DMS53 treated with DMSO at 0.1 percent for 48 hours (cell line): ENCODE measurements at regions not wholly inside any gene's neighbourhood (a gene's known extent, or its start where the extent isn't known, plus 50 kb on each side); places are given as distances from the start of the nearest gene placed in this dataset.

ENCODE experiments used
- DNase-seq: peaks from one replicate; lab custom pipeline; 2025; ENCODE audit not compliant: unreplicated experiment; lab: John Stamatoyannopoulos, UW

DNA sequence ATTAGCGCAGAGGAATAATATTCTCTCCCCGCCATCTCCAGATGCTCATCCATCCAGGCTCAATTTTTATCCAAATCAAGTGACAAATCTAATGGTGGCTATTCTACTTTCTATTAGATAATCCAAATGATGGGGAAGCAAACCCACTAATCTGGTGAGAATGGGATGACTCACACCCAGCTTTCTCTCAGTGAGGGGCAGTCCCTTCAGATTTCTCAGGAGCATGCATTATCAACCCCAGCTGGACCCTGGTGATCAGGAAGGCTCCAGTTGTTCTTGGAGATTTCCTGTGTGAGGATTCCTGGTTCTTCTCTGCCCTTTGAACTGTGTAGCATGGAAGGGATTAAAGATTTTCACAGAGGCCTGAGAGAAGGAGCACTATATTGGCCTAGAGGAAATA, 358.0 kb downstream of the WDR72 start:
- no peak for DNase-seq

DNA sequence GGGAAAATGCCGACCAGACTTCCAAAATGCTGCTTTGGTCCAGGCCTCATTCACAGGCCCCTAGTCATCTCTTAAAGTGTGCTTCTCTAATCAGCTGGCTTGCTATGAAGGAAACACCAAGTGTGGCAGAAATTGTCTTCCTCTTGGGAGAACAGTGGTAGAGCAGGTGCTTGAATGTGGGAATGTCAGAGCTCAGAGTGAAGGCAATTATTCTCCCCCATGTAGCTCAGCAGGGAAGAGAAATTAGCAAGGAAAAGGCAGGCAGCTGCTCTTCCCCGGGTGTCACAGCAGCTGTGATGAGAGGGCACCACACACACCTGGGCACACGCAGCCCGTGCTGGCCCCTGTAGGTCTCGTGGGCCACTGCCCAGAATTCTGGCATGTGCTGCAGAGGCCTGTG, 358.5 kb downstream of the WDR72 start:
- DNase-seq, result no peak

DNA sequence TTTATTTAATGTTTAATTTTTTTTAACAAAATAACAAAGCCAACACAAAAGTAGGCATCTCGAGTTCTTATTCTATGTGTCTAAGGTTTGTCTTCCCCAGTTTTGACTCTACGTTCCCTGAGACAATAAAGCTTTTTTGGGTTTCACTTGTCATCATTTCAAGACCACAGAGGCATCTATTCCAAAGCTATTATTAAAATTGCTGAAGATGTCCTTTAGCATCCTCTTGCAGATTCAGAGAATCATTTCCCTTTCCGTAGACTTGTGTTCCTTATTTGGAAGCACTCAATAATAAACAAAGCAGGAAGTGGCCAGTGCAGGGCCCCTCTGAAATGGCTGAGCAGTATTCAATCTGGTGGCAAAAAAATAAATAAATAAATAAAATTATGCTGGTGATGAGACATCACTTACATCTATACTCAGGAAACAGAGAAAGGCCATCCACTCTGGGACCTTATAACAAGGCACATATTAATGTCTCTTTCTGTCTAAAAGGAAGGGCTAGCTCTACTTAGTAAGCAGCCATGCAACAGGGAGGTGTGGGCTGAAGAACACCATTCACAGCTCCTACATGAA, 362.3 kb downstream of the WDR72 start:
- no peak for DNase-seq

DNA sequence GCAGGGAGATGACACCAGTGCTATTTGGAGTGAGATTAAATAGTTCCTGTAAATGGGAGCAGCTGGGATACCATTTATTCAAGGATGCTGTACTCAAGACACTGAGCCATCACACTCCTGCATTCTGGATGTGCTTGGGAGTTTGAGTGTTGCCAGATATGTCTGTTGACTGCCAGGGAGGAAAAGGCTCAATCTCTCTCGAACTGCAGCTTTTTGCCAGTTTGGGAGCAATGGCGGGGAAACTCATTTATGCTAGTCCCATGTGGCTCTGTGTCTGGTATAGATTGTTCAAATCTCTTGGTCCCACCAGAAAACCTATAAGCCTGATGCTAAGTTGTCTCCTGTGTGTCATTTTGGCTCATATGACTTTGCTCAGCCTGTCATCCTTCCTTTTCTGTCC, 363.6 kb downstream of the WDR72 start:
- no peak for DNase-seq

DNA sequence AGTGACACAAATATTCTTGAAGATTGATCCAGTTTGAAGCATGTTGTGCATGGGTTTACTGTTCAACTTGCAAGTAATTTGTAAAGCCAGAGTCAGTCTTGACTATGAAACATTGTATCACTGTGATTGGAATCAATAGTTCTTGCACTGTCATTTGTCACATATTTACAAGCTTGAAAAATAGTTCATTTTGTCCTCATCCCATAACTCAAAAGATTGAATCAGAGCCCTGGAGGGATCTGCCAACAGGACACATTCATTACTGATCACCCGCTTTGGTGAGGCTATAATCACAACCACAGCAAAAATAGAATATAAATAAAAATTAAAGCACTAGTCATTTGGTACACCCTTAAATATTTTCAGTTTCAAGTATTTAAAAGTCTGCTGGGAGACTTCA, 368.9 kb downstream of the WDR72 start:
- DNase-seq, result no peak

DNA sequence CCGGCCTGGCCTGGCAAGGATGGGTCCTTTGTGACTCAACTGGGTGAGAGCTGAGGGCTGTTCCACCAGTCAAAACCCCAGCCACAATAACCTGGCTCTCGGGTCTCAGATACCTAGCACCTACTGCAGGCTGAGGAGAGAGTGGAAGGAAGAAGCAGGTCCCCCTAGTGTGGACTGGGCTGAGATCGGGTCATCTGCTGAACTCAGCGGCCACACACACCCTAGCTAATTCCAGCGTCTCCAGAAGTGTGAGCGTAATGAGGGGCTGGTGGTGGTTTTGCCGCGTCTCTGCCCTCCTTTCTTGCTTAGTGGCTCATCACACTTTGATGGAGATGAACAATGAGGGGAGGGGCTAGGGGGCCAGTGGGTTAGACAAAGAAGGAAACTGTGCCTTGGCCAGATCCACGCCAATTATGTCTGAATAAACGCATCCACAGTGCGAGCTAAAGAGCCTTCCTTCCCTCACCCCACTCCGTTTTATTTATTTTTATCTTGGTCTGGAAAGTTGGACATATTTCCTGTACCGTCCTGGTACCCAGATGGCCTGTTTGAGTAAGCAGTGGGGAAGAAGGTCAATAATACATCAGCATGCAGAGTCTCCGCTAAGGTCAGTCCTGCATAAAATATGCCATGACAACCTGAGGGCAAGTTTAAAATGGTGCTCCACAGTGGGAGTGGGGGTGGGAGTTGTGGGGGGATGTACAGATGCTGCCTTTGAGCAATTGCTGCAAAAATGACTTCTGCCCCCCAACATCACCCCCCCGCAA, 370.0 kb downstream of the WDR72 start:
- no peak for DNase-seq

DNA sequence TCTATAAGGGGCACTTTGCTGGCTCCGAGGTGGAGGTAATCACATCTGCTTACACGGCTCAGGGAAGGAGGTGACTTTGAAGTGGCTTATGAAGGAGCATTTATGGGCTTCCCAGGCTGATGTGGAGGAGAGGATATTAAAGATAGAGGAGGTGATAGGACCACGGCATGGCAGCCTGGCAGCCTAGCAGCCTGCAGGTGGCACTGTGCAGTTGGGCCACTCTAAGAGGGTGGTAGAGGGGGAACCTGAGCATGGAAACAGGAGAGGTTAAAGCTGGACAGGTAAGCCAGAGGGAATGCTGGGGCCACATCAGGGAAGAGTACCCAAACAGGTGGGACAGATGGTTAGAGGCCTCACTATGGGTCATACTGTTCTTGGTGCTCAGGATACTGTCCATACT, 375.0 kb downstream of the WDR72 start:
- peak; percentile 48 for DNase-seq

DNA sequence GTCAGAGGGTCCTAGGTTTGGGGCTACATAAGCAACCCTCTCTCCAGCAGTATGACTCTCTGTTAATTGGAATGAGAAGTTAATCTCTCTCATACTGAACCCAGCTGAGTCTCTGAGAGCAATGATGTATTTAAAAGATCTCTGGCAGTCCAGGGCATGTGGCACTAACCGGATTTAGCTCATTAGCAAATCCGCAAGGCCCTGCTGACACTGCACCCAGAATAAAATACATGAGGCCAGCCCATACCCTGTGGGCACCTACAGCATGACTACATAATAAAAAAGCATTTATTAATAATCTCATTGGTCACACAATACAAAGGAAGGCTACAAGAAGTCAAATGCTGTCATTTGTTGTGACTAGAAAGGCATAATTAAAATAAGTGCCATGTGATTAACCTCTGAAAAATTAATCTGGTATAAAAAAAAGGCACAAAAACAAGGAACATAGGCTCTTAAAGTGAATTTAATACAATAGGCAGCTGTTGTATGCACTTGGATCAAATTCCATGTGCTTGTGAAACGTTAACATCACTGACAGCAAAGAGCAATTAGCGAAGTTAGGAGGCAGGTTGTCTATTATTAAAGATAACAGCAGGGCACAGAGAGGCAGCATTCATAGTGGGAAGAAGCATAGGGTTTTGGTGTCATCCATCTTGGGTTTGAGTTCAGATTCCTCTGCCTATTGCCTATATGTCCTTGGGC, 381.2 kb downstream of the WDR72 start:
- DNase-seq, result no peak

DNA sequence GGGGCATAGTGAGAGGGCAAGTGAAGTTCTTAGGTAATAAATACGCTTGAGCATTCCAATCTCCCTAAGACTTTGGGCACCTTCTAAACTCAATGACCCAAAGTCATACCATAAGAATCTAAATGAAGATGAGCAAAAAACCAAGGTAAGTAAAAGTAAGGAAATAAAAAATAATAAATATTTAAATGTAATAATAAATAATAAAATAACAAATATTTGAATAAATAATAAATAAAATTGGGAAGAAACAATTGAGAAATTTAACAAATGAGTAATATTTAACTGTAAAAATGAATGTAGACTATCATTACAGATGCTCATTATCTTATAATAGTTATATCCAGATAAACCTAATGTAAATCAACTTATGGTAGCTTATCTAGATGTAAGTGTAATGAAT, 391.7 kb downstream of the WDR72 start:
- no peak for DNase-seq

DNA sequence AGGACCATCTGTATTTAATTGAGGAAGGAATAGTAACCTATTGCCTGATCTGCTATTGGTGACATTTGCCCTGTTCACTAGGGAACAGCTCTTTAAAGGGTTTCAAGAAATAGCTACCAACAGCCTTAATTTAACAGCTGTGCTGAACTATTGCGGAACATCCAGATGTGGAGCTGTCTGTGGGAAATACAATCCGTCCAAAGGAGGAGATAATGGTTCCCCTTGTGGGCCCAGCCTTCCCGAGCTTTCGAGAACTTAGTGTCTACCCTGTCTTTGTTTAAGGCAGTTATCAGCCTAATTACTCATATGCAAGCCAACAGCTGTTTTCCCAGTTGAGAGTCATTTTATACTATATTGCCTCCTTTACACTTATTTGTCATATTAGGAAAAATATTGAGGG, 398.6 kb downstream of the WDR72 start:
- no peak for DNase-seq

DNA sequence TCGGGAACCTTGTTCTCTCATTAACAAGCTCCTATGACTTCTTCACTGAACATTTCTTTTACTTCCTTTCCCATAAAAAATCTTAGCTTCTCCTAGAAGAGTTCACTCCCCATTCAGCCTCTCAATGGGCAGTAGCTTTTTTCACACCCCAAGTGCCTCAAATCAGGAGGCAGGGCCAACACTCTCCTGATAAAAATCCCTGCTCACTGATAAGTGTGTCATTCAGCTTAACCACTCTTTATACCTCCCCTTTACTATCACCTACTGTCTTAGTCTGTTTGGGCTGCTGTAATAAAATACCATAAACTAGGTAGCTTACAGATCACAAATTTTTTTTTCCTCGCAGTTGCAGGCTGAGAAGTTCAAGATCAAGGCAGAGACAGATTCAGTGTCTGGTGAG, 400.4 kb downstream of the WDR72 start:
- no peak for DNase-seq

DNA sequence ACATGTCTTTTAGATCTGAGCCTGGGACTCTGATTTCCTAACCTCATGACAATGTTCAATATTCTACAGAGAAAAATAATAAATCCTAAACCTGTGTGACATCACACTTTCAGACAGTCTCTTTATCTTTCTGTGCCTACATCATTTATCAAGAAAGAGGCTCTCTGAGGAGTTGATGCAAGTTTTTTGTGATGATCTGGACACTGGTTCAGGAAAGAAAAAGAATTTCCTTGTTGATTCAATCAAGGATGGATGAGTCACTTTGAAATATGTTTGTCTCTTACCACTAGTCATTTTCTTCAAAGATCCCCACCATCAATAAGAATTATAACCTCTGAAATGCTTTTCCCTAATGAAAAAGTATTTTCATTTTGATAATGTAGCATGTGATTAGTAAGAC, 404.6 kb downstream of the WDR72 start:
- no peak for DNase-seq

DNA sequence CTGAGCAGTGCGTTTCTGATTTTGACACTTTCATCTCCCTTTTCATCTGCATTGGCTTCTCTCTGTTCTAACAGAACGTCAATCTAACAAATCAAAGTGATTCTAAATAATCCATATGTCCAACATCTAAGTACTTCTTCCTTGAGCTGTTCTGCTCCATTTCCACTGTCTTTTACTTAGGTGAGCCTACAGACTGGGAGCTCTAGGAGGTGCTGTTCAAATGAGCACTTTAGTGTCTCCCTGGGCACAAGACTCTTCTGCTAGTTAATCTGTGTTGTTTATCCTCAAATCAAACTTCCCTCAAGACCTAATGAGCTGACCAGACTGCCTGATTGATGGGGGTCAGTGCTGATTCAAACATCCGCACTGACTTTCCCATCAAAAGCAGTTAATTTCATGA, 408.1 kb downstream of the WDR72 start:
- DNase-seq, result no peak

DNA sequence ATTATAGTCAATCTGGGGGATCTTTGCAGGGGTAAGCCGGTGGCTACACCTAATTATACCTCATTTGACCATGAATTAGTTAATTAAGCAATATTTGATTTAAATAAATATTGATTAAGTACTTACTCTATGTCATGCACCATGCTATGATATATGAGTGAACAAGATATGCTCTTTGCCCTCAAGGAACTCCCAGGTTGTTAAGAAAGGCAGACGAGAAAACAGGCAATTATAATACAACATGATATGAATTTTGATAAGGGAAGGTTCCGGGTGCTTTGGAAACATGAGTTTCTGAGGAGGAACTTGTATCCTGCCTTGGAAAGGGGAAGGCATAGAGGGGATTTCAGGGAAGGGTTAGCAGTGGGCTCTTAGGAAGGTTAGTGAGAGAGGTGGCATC, 412.9 kb downstream of the WDR72 start:
- no peak for DNase-seq

DNA sequence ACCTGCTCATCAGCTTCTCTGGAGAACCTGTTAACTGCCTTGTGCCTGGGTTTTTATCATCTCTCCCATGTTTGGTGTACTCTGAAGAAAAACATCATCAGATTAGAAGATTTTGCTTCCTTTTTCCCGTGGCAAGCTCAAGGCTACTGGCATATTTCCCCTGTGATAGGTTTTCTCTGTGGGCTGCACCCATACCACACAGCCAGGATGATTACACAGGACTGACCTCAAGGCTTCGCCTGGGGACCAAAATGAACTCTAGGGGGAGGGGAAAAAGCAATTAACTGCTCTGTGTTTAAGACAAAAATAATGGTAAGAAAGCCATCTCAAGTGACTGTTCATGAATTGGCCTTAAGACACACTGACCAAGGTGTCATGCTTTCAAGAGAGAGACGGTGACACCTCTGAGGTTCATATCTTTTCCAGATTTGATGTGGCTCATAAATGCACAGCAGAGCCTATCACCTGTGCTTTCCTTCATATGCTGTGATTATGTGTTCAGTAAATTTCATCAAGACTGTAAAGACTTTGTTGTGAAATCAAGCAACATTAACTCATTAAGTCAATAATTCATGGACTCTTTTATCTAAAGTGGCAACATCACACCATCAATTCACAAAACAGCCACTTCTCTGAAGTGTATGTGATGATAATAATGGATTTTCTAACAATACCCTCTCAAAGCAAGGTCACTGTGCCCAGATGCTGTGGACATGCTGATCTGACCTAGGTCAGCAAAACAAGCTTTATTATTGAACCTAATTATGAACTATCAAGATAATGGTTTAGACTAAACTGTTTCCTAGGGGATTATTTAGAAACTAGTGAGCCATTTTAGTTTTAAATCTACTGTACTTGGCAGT, 427.9 kb downstream of the WDR72 start:
- DNase-seq, result peak; percentile 6

DNA sequence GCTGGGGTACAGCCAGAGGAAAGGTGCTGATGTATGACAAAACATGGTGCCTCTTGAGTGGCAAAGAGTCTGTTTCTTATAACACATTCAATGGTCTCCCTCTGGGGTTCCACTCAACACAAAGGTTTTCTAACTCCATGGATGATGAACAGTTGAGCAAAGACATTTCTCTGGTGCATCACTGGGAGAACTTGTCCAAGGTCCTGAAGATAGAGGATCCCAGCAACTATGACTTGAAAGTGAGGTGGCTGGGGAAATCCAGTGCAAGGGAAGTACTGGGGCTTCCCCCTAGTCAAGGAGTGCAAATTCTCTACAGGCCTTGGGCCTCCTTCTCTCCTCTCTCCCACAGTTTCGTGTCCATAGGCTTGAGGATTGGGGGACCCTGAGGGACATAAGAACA, 431.1 kb downstream of the WDR72 start:
- DNase-seq, result no peak

DNA sequence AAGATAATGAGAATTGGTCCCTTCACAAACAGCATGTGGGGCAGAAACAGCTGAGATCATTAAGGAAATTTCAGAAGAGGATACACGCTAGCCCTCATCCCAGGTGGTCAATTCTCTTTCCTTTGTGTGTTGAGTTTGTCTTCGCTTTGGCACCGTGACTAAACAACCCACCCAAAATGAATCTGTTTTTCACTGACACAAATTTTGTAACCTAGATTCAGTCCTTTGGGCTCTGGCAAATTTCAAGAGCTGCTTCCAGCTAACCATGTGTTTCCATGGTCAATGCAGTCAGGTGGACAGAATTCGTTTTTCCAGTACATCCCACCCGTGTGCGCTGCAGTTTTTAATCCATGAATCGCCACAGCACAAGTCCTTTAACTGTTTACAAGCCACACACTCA, 435.4 kb downstream of the WDR72 start:
- DNase-seq, result no peak

DNA sequence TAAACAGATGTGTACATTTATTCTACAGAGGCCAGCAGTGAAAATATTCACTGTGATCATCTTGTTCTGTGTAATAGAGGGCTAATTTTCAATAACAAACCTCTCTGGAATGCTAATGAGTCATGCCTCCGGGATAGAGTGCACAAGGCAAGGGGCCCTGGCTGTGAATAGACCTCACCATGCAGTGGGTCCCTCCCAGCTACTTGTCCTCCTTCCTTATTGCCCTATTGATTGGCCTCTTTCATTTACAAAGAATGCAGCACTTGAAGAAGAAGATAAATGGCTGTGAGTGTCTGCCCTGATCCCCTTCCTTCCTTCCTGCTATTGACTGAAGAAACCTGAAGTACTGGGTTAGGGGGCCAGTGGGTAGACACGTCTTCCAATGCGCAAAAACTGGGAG, 436.3 kb downstream of the WDR72 start:
- DNase-seq, result no peak

DNA sequence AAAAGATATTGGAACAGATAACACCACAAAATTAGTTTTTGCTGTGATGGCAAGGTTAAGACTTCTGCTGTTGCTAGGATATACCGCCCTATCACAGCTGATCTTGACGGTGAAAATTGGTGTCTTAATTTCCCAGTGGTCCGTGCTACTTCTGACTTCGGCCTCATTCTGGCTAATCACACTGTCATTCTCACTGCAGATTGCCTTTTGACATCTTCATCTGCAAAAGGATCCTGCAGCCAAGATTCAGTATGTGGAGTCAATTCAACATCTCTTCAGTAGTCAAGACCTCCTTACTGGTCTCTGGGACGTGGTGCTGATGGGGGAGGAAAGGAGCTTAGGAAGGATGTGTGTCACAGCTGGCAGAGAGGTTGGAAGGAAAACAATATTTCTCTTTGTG, 438.6 kb downstream of the WDR72 start:
- DNase-seq, result no peak

DNA sequence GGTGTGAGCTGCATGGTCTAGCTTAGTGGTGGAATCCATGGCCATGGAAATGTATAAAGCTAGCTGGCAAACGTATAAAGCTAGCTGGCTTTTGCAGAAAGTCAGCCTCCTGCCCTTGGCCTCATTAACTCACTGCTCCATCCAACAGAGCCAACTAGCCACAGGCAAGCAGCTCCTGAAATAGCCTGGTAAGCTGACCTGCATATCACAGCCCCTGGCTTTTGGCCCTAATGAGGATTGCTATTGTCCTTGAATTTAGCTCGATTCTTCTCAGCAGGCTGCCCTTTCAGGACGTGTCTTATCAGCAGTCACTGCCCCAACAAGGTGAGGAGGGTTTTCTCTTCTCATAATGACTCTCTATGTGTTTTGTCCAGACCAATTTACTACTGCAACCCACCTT, 446.8 kb downstream of the WDR72 start:
- DNase-seq, result no peak

DNA sequence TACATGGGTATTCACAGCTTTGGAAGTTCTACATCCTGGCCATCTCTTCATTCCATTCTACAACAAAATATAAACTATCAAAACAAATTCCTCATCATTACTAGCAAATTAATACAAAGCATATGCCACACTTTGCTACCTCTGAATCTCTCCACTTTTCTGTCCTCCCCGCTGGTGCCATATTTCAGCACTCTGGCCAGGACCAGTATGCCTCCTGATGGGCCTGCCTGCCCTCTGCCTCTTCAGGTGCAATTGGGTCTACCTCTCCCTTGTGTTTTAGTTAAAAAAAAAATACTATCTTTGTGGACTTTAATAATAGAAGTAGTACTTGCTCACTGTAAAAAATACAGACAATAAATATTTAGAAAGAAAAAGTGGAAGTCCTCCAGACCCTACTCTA, 448.8 kb downstream of the WDR72 start:
- DNase-seq, result no peak
